NCI-H1417 (cell line): ENCODE measurements at regions not wholly inside any gene's neighbourhood (a gene's known extent, or its start where the extent isn't known, plus 50 kb on each side); places are given as distances from the start of the nearest gene placed in this dataset.

Experiments used
- DNase-seq, 3 experiments: peaks; one replicate each; lab custom pipeline; 2025; lab: John Stamatoyannopoulos, UW

GRCh38 chr1:108082738-108083562 is 117.2 kb downstream of the SLC25A24 start:
- peak in 2 of 3 experiments; percentile 39 to 69 for DNase-seq

- DNase-seq, result no peak
Observed at GRCh38 chr1:108082001-108082400, 117.0 kb upstream of the VAV3 start.

- DNase-seq, result no peak
Observed at GRCh38 chr1:108080448-108080847, 115.5 kb upstream of the VAV3 start.

GRCh38 chr1:108079440-108080025 is 114.6 kb upstream of the VAV3 start:
- DNase-seq, result no peak

- no peak for DNase-seq
Observed at GRCh38 chr1:108077991-108078390, 113.0 kb upstream of the VAV3 start.

- no peak for DNase-seq
Observed at GRCh38 chr1:108075055-108075454, 110.1 kb upstream of the VAV3 start.

GRCh38 chr1:108072776-108073175 is 107.8 kb upstream of the VAV3 start:
- no peak for DNase-seq

- no peak for DNase-seq
Observed at GRCh38 chr1:108072212-108072611, 107.2 kb upstream of the VAV3 start.

GRCh38 chr1:108071601-108072000 is 106.6 kb upstream of the VAV3 start:
- no peak for DNase-seq

GRCh38 chr1:108070662-108071061 is 105.7 kb upstream of the VAV3 start:
- DNase-seq, result no peak

GRCh38 chr1:108067884-108068540 is 103.0 kb upstream of the VAV3 start:
- no peak for DNase-seq

- DNase-seq, result no peak
Observed at GRCh38 chr1:108066808-108067207, 101.8 kb upstream of the VAV3 start.

GRCh38 chr1:108064255-108064654 is 99.3 kb upstream of the VAV3 start:
- DNase-seq, result no peak

GRCh38 chr1:108063703-108064102 is 98.7 kb upstream of the VAV3 start:
- DNase-seq, result no peak

GRCh38 chr1:108059945-108060344 is 95.0 kb upstream of the VAV3 start:
- no peak for DNase-seq

GRCh38 chr1:108057541-108057940 is 92.6 kb upstream of the VAV3 start:
- peak in 2 of 3 experiments; percentile 43 to 55 for DNase-seq

- DNase-seq, result no peak
Observed at GRCh38 chr1:108056436-108056990, 91.5 kb upstream of the VAV3 start.

GRCh38 chr1:108055387-108055786 is 90.4 kb upstream of the VAV3 start:
- no peak for DNase-seq

GRCh38 chr1:108054396-108054795 is 89.4 kb upstream of the VAV3 start:
- no peak for DNase-seq

GRCh38 chr1:108053270-108054013 is 88.5 kb upstream of the VAV3 start:
- DNase-seq, result no peak

- DNase-seq, result peak; percentile 5 to 91 (median 67)
Observed at GRCh38 chr1:108051631-108052377, 86.8 kb upstream of the VAV3 start.
